Ishikawa (cell line): ENCODE measurements at regions not wholly inside any gene's neighbourhood (a gene's known extent, or its start where the extent isn't known, plus 50 kb on each side); places are given as distances from the start of the nearest gene placed in this dataset.

Experiments
- CEBPB ChIP-seq: IDR thresholded peaks from 2 replicates; pipeline ENCODE4 v1.6.1; 2012
- CREB1 ChIP-seq: IDR thresholded peaks from 2 replicates; pipeline ENCODE4 v1.6.1; 2012; ENCODE audit warnings: low read depth
- EGR1 ChIP-seq: IDR thresholded peaks from 2 replicates; pipeline ENCODE4 v1.6.1; 2012
- EP300 ChIP-seq: IDR thresholded peaks from 2 replicates; pipeline ENCODE4 v1.6.1; 2012; ENCODE audit warnings: borderline replicate concordance
- FOXM1 ChIP-seq: IDR thresholded peaks from 2 replicates; pipeline ENCODE4 v1.6.1; 2012; ENCODE audit warnings: low read depth, borderline replicate concordance
- MAX ChIP-seq: IDR thresholded peaks from 2 replicates; pipeline ENCODE4 v1.6.1; 2012
- NFIC ChIP-seq: IDR thresholded peaks from 2 replicates; pipeline ENCODE4 v1.6.1; 2012
- RAD21 ChIP-seq: IDR thresholded peaks from 2 replicates; pipeline ENCODE4 v1.6.1; 2012; ENCODE audit warnings: low read depth
- REST ChIP-seq: IDR thresholded peaks from 2 replicates; pipeline ENCODE4 v1.6.1; 2012; ENCODE audit warnings: low read depth, mild to moderate bottlenecking
- TAF1 ChIP-seq: IDR thresholded peaks from 2 replicates; pipeline ENCODE4 v1.6.1; 2012; ENCODE audit warnings: low read depth, mild to moderate bottlenecking
- TCF12 ChIP-seq: IDR thresholded peaks from 2 replicates; pipeline ENCODE4 v1.6.1; 2012; ENCODE audit warnings: low read depth
- TEAD4 ChIP-seq: IDR thresholded peaks from 2 replicates; pipeline ENCODE4 v1.6.1; 2012
- USF1 ChIP-seq: IDR thresholded peaks from 2 replicates; pipeline ENCODE4 v1.6.1; 2012
- YY1 ChIP-seq: IDR thresholded peaks from 2 replicates; pipeline ENCODE4 v1.6.1; 2012; ENCODE audit warnings: low read depth
- ZBTB7A ChIP-seq: IDR thresholded peaks from 2 replicates; pipeline ENCODE4 v1.6.1; 2012; ENCODE audit warnings: low read depth

- TF ChIP-seq REST (no peak), USF1 (no peak), CREB1 (no peak), NFIC (no peak), RAD21 (no peak), FOXM1 (no peak), CEBPB (no peak), TCF12 (no peak), TAF1 (no peak), YY1 (no peak)
Observed at GRCh38 chr3:87837076-87837475, 221.7 kb downstream of the CGGBP1 start.

DNA sequence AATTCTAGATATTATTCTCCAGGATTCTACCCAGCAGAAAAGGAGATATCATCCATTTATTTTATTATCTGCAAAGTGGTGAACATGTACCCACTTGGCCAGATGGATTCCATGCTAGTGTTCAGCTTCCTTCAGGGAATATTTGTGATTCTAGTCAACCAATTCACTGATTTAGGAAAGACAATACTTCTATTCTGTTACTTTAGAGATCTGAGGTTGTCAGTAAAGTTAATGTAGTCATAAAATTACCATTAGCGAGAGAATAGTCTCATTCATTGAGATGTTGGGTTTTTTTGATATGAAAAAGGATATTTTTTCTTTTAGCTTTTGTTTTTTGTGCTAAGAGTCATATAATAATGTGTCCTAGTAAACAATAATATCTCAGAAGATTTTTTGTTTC lies 222.8 kb downstream of the CGGBP1 start:
- TF ChIP-seq RAD21 (no peak), REST (no peak), CREB1 (no peak), TAF1 (no peak), FOXM1 (no peak), EGR1 (no peak), EP300 (no peak), YY1 (no peak), USF1 (no peak), CEBPB (no peak), NFIC (no peak), MAX (no peak), TEAD4 (no peak), TCF12 (no peak)

DNA sequence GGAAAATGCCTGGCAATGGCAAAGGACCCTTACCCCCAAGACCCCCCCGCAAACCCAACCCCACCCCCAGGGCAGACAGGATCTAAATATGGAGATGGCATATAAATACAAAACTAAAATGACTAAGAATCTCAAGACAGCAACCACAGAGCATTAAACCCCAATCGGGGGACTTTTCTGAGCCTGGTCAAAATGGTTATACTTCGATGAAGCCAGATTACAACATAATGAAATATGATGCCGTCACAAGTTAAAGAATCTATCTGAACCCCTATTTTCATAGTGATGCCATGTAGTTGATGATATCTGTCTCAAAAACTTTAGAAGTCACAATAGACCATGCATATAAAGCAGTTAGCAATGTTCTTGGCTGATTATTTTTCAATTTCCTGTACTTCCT lies 223.6 kb downstream of the CGGBP1 start:
- no peak for TF ChIP-seq FOXM1
- TF ChIP-seq NFIC = no peak
- no peak for TF ChIP-seq ZBTB7A
- no peak for TF ChIP-seq TEAD4
- no peak for TF ChIP-seq CREB1
- no peak for TF ChIP-seq EP300
- no peak for TF ChIP-seq RAD21
- TF ChIP-seq REST = no peak
- TF ChIP-seq YY1 = no peak
- TF ChIP-seq TCF12 = no peak
- TF ChIP-seq USF1 = no peak
- no peak for TF ChIP-seq EGR1
- no peak for TF ChIP-seq CEBPB
- TF ChIP-seq MAX = no peak
- no peak for TF ChIP-seq TAF1

DNA sequence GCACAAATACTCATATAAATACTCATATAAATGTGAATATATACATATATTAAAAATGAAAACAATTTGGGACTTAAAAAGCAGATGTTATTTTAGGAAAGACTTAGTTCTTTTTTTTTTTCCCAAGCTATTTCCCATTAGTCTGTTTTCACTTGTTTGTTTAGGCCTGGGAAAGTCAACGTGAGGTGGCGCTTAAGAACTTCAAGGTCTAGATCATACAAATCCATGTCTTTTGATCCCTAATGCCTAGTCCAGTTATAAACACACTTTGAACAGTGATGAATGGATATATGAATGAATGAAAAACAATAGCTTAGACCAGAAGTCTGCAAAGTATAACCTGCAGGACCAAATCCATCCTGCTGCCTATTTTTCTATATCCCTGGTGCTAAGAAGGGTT lies 224.5 kb downstream of the CGGBP1 start:
- TF ChIP-seq CREB1 (no peak), MAX (no peak)
